ENCODE measurements at regions not wholly inside any gene's neighbourhood (a gene's known extent, or its start where the extent isn't known, plus 50 kb on each side); places are given as distances from the start of the nearest gene placed in this dataset.

DNA sequence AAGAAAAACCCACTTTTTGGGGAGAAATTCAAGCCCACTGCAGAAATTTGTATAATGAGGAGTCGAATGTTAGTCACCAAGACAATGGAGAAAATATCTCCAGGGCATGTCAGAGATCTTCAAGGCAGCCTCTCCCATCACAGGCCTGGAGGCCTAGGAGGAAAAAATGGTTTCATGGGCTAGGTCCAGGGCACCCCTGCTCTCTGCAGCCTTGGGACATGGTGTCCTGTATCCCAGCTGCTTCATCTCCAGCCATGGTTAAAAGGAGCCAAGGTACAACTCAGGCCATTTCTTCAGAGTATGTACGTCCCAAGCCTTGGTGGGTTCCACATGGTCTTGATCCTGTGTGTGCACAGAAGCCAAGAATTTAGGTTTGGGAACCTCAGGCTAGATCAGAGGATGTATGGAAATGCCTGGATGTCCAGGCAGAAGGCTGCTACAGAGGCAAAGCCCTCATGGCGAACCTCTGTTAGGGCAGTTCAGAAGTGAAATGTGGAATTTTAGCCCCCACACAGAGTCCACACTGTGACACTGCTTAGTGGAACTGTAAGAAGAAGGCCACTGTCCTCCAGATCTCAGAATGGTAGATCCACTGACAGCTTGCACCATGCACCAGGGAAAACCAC lies 561.4 kb downstream of the ISL1 start:
- no peak for DNase-seq

DNA sequence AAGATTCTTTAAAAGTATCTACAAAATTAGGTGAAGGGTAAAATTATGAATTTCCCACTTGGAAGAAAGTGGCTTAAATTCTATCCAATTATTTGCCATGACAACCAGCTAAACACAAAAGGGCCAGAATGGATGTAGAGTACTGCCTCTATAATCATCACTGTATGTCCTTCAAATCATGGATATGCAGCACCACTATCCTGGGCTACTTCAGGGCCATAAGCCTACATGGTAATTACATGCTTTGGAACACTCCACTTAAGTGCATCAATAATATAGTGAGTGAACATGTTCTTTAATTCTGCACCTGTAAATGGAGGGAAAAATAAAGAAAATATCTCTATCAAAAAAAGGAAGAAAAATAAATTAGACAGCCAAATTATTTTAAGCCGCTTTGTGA lies 575.2 kb downstream of the ISL1 start:
- no peak for DNase-seq

DNA sequence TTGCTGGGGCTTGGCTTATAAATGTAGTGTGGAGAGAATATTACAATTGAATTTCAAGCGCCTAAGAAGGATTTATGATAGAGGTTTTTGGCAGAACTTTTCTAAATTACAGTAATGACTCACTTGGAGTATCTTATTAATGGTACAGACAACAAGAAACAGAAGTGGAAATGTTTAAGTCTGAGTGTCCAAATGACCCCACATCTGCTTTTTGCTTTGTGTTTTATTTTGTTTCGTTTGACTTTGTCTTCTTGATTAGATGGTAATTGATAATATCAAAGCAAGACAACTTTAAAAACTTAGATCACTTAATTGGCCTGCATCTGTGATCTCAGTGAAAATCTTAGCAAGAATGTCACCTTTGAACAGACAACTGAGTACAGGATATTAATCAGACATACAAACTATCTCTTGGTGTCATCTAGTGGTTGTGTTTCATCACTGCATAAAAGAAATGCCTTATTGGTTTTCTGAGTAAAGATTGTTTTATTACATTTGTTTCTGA lies 577.4 kb downstream of the ISL1 start:
- peak; percentile 14 for DNase-seq

DNA sequence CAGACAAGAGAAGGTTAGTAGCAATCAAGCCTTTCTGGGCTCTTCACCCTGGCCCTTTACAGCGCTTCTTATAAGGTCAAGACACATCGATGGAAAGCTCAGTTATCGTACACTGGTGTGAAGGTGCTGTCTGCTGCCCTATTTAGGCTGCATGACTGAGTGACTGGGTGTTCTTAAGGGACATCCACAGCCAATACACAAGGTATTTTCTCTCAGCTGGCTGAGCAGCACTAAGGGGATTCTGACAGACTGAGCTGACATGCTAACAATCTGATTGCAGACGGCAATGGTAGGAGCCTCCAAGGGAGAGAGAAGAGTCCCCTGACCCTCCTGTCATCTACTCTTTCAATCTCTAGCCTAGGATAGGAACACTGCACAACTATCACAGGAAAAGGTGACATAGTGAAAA lies 577.9 kb downstream of the ISL1 start:
- no peak for DNase-seq

DNA sequence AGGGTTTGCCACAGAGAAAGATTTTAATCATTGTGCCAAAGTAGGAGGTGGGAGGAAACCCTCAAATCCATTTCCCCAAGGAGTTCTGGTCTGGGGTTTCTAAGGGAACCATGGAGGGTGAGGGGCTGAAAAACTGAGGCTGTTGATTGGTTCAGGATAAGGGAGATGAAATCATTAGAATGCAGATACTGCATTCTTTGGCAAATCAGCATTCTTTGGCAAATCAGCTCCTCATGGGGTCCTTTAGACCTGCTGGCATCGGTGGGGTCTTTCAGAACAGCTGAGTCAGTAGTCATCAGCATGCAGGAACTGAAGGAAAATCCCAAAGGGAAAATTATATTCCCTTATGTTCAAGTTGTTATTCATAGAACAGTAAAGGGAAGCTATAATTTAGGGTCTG lies 585.5 kb downstream of the ISL1 start:
- no peak for DNase-seq

DNA sequence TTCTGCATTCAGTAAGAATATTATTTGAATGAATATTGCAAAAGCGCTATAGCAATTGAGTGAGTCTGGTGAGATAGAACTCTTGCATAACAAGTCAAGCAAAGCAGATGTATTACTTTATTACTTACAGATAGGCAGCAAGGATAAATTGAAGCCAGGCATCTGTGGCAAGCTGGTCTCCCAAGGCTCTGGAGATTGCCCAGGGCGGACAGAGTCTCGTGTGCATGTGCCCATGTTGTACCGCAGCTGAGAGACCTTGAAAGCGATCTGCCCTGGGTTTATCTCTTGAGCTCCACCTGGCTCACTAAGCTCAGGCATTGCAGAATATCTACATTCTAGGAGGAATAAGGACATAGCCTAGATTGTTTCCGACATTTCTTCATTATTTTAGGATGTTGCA lies 591.6 kb downstream of the ISL1 start:
- DNase-seq = no peak

DNA sequence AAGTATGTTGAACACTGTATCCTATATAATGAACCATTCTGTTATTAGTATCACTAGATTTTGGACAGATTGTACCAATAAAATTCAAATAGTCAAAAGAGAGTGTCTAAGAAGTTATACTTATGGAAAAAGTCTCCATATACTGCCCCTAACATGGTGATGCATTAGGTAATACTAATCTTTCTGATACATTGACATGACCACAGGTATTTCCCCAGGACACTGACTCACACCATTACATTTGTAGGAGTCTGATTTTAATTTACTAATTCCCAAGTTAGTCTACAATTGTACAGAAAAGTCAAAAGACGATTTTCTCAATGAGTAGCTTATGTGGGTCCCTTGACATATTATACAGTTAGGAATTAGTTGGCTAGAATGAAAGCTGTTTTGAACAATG lies 593.8 kb downstream of the ISL1 start:
- no peak for DNase-seq

DNA sequence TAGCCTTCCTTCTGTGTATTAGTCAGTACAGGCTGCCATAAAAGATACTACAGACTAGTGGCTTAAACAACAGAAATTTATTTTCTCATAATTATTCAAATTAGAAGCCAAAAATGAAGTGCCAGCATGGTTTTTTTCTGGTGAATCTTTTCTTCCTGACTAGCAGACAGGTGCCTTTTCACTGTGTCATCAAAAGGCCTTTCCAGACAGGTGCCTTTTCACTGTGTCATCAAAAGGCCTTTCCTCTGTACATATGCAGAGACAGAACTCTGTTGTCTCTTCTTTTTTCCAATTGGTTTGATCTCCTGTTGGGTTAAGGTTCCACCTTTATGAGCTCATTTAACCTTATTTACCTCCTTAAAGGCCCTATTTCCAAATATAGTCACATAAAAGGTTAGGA lies 599.9 kb downstream of the ISL1 start:
- DNase-seq = no peak

DNA sequence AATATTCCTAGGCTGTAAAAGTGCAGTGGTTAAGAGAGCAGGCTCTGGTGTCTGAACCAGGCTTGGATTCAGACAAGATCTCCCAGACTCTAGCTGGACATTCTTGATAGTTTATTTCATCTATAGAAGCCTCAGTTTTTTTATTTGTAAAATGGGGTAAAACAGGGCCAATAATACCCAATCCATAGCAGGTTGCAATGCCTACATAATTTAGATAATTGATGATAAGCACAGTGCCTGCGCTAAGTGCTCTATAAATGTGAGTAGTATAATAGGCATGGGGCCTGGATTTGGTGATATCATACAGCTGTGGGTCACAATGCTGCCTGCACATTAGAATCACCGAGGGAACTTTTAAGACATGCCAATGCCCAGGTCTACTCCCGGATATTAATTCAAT lies 603.5 kb downstream of the ISL1 start:
- DNase-seq = no peak

DNA sequence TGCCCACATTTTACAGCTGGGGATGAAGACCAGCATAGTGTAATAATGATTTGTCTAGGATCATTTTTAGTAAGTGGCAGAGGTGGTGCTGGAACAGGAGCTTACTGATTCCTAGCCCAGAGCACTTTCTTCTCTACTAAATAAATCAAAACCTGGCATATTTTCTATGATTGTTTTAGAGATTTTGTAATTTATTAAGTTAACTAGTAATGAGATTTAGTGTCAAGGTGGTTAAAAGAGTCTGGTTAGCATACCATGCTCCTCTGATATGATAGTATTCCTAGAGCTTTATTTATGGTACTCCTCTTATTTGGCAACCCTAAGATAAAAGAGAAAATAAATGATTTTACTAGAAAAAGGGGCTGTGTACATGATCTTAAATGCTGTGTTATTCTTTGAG lies 604.0 kb downstream of the ISL1 start:
- no peak for DNase-seq

DNA sequence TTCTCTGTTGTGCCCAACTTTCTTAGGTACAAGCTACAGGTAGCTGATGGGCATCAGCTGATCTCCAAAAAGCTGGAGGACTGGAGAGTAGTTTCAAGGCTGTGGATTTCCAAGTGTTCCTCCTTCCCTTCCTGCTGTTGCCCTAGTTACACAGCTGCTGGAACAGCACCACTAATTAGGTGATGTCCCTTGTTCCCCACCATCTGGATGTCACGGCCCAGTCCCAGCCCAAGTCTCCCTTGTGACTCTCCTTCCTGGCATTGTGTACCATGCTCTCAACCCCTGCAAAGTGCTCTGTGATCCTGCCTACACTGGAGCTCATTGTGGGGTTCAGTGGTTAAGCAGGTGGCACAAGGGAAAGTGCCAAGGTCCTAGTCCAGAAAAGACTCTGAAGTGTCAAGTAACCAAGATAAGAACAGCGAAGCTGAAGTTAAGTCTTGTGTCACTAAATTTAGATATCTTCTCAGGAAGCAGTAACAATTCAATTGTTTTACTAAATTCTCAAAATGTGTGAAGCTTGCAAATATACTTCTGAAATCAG lies 604.5 kb downstream of the ISL1 start:
- no peak for DNase-seq

DNA sequence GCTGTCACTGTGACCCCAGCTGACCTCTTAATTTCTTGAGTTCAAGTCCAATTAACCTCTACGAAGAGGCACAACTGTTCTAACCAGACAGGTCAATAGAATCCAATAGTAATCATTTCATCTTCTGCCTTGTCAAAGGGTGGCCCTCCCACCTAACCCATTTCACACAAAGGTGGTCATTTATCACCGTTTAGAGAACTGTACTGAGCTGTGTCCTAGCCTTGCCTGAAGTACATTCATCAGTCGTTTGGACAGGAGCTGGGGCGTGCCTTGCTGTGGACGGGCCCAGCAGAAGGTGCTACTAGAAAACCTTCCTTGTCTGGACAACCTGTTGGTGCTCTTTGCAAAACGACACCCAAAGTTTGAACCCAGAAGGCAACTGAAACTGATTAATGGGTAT lies 605.4 kb downstream of the ISL1 start:
- no peak for DNase-seq

DNA sequence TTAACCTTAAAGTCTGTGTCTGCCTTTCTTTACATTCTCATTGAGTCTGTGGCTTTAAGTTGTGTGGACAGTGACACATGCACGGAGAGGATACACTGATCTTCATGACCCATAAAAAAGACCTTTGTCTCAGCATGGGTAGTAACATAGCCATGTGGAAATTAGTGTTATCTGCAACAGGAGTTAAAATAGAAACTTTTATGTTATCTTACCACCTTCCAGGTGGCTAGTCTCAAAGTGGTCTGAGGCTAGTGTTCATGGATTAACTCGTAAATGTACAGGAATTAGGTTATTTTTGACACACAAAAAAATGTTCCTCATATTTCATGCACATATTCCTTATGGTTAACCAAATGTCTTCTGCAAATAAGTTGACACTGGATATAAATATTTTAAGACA lies 607.0 kb downstream of the ISL1 start:
- DNase-seq = no peak

DNA sequence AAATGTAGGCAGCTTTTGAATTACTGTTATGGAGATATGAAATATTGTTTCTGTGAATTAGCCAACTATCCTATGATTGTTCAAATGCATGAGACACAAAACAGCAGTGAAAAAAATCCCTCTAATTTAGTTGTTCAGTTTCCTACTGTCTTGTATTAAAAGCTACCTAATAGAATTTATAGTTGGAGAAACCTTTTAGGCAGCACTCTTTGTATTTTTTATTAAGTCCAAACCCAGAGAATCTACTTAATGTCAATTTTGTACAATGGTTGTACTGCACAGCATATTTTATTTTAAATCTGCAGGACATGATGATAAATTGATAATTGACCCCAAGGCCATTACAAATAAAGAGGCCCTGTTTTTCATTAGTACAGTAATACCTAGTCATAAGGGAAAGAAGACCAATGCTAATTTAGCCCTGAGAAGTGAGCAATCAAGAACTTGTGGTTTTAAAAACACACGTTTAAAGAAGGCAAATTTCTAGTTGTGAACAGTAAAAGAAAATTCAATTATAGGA lies 607.5 kb downstream of the ISL1 start:
- no peak for DNase-seq

DNA sequence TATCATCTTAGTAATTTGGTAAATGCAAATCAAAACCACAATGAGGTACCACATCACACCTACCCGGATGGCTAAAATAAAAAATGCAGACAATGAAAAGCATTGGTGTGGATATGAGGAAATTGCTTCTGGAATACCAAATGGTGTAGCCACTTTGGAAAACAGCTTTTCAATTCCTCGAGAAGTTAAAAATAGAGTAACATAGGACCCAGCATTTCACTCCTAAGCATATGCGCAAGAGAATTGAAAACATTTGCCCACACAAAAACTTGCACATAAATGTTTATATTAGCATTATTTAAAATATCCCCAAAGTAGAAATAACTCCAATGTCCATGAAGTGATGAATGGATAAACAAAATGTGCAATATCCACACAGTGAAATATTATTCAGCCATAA lies 608.7 kb downstream of the ISL1 start:
- DNase-seq = no peak

DNA sequence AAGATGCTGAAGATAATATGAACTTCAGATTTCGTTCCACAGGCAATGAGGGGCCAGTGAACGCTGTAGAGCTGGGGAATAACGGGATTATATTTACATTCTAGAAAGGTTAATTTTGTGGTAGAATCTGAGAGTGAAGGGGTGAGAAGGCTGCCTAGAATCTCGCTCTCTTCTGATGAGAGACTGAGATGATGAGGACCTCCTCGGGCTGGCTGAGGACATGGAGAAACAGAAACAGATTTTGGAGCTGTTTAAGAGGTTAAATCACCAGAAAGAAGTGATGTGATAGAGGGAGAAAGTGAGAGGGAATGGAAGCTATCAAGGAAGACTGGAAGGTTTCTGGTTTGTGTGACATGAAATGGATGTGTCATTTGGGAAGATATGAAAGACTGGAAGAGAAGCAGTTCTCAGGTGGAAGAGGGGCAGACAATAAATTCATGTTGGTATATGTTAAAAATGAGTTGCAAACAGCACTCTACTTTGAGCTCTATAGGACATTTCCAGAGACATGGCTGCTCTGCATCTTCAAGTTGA lies 612.6 kb downstream of the ISL1 start:
- DNase-seq = no peak

DNA sequence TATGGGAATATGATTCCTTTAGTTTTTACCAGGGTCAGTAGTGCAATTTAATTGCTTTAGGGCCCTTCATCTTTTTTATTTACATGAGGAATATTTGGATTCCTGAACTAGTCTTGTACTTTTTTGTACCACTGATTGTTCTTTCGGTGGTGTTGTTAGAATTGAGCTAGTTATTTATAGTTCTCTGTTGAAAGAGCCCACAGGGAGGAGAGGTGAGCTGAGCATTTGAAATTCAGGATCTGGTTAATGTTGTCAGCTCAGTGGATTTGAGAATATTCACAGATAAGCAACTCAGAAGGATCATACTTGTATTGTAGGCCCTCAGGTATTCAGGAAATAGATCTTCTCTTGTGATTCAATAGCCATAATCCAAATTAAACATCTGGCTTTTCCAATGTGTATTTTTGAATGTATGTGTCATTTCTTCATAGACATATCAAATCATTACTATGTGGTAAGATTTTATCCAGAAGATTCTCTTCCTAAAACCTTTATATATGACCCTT lies 613.2 kb downstream of the ISL1 start:
- no peak for DNase-seq

DNA sequence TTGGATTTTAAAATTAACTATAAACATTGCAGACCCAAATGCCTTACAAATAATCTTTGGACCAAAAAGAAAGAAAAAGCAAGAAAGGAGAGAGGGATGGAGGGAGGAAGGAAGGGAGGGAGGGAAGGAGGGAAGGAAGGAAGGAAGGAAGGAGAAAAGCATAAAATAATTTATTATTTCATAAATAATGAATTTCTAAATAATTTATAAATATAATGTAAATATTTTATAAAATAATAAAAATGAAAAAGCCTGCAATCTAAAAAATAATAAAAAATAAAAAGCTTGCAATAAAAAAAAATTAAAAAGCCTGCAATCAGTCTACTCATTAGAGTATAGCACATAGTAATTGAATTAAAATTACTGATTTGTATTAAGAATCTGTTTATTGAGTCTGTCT lies 614.3 kb downstream of the ISL1 start:
- DNase-seq = no peak

DNA sequence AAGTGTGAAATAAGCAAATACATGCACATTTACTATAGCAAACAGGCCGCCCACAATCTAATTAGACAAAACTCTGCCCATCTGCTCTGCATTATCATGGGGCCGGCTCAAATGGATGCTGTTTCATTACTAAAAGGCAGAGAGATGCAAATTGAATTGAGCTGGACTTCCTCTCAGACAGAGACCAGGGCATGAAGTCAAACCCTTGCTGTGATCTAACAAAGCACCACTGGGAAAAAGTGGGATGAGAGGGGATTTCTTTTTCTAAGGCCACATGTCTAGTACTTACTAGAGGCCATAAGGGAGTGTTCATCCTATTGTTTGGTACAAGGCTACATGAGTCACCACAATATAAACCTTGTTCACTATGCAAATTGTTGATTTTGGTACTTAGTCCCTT lies 614.7 kb downstream of the ISL1 start:
- no peak for DNase-seq

DNA sequence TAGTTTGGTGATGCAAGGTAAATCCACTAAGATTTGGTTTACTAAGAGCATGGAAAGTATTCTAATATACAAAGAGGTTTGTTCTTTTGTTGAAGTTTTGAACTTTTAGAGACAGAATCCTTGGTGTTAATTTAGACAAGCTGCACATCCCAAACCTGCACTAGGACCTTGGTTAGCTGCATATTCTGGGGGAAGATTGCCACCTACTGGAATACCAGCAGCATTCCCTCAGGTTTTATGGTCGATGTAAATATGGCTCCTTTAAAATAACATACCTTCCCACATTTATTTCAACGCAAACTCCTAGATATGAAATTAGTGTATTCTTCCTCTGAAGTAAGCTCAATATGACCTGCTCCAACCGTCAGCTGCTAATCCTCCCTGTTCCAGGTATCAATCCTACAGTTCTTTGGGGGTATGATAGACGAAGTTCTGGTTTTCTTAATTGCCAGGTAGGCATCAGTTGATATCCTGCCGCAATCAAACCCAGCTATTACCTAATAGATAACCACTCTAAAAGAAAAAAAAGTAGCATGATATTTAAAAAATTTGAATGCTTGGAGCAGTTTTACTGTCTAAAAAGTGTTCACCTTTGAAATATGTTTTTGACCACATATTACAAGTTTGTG lies 624.1 kb downstream of the ISL1 start:
- peak; percentile 59 for DNase-seq

DNA sequence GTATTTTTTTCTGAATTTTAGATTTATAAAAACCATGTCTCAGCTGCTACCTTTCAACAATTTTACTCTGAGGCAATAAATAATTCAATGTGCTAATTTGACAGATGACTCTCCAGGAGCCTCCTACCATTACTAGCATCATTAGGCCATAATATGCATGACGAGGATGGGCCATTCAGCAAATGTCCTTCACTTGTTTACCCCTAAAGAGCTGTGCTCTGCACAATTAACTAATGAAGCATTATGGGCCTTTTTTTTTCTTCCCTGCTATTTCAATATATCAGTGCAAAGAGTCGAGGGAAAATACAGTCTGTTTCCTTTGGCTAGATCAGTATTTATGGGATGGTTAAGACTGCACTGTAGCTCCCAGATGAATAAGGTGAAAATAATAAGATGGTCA lies 627.2 kb downstream of the ISL1 start:
- no peak for DNase-seq

DNA sequence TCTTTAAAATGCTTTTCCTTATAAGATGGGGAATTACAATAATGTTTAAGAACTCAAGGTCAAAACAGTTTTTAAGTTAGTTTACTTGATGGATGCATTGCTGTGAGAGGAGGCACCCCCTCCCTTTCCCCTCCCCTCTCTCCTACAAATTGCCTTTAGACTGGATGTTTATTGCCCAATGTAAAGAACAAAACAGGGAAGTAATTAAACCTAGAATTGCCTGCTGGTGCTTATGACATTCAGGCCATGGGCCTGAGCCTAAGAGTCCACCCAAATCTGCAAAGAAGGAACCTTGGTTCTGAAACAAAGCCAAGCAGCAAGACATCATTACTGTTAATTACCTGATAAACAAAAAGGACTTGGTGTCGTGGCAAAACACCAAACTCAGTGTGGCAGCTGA lies 630.3 kb downstream of the ISL1 start:
- DNase-seq = peak; percentile 73

DNA sequence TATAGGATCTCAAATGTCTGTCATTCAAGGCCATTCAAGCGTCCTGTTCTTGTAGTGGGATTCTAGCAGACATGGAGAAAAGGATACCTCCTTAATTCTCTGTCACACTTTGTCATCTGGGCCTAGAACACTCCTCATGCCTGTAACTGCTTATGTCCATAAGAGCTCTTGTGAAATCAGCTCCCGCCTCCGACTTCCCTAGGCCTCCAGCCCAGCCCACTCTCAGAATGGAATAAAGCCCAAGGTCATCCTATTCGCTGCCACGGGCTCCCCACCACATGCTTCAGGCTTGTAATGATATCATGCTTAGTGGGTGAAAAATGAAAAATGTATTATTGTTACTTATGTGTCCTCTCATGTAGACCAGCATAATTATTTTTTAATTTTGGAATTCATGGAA lies 632.5 kb downstream of the ISL1 start:
- no peak for DNase-seq

DNA sequence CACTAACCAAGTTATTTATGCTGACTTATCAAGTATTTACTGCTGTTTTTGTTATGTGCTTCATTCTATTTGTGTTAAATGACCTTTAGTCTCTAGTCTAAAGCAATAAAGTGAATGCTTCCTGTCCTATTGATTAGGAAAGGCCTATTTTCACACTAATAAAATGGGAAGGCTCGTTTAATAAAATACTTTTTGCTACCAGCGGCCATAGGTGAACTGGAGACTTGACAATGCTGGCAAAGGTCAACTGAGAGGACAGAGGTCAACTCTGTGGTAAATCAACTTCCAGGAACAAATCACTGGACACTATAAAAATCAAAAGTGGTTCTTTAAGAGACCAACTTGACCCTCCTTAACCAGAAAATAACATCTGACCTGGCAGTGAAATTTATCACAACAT lies 634.3 kb downstream of the ISL1 start:
- DNase-seq = no peak
